GM19238 (cell line): ENCODE measurements at regions not wholly inside any gene's neighbourhood (a gene's known extent, or its start where the extent isn't known, plus 50 kb on each side); places are given as distances from the start of the nearest gene placed in this dataset.

Source experiments
- DNase-seq: peaks from one replicate; pipeline ENCODE4 v3.0.0; 2011; ENCODE audit warnings: low spot score; ENCODE audit not compliant: insufficient read length

- DNase-seq: no peak
These were observed 157.0 kb downstream of the TLE3 start for GRCh38 chr15:69940441-69941300.

- DNase-seq: no peak
These were observed 156.5 kb downstream of the TLE3 start for GRCh38 chr15:69941301-69941605.

- DNase-seq: no peak
These were observed 155.8 kb downstream of the TLE3 start for GRCh38 chr15:69941706-69942495.

- DNase-seq: no peak
These were observed 154.1 kb downstream of the TLE3 start for GRCh38 chr15:69943637-69944036.

- no peak for DNase-seq
These were observed 152.0 kb downstream of the TLE3 start for GRCh38 chr15:69945729-69946128.

GRCh38 chr15:69946870-69947269 lies 150.8 kb downstream of the TLE3 start:
- no peak for DNase-seq

- no peak for DNase-seq
These were observed 150.3 kb downstream of the TLE3 start for GRCh38 chr15:69947394-69947793.

- no peak for DNase-seq
These were observed 148.2 kb downstream of the TLE3 start for GRCh38 chr15:69949485-69949884.

- DNase-seq: no peak
These were observed 146.3 kb downstream of the TLE3 start for GRCh38 chr15:69951256-69951897.

GRCh38 chr15:69951898-69952555 lies 145.7 kb downstream of the TLE3 start:
- no peak for DNase-seq

GRCh38 chr15:69953051-69953450 lies 144.7 kb downstream of the TLE3 start:
- no peak for DNase-seq

GRCh38 chr15:69953816-69954215 lies 143.9 kb downstream of the TLE3 start:
- no peak for DNase-seq

GRCh38 chr15:69954666-69955065 lies 143.1 kb downstream of the TLE3 start:
- no peak for DNase-seq

GRCh38 chr15:69955240-69955894 lies 142.3 kb downstream of the TLE3 start:
- DNase-seq: no peak

- no peak for DNase-seq
These were observed 141.3 kb downstream of the TLE3 start for GRCh38 chr15:69956417-69956816.

GRCh38 chr15:69957175-69957574 lies 140.5 kb downstream of the TLE3 start:
- DNase-seq: no peak

GRCh38 chr15:69958496-69959084 lies 139.1 kb downstream of the TLE3 start:
- DNase-seq: no peak

- DNase-seq: no peak
These were observed 135.2 kb downstream of the TLE3 start for GRCh38 chr15:69962561-69962960.

GRCh38 chr15:69963385-69963784 lies 134.3 kb downstream of the TLE3 start:
- DNase-seq: no peak

- no peak for DNase-seq
These were observed 125.9 kb downstream of the TLE3 start for GRCh38 chr15:69971771-69972170.

- DNase-seq: no peak
These were observed 125.3 kb downstream of the TLE3 start for GRCh38 chr15:69972436-69972835.
